Activated CD4-positive, alpha-beta memory T cell treated with anti-CD3 and anti-CD28 coated beads for 36 hours (primary cell): ENCODE measurements at regions not wholly inside any gene's neighbourhood (a gene's known extent, or its start where the extent isn't known, plus 50 kb on each side); places are given as distances from the start of the nearest gene placed in this dataset.
A peak's percentile ranks its signal among the peaks of the same experiment; 100 is the strongest.

Source experiments
- CTCF ChIA-PET: fragments of 350-600 bp; sonication (Branson Sonifier 250); formaldehyde crosslinking; loops from one replicate; lab custom pipeline; 2021; ENCODE audit warnings: antibody characterized with exemption, inconsistent platforms; lab: Charles Lee
- POLR2A ChIA-PET: fragments of 350-600 bp; sonication (Branson Sonifier 250); formaldehyde crosslinking; loops from one replicate; lab custom pipeline; 2021; ENCODE audit warnings: antibody characterized with exemption; lab: Charles Lee
- DNase-seq: peaks from one replicate; pipeline ENCODE4 v3.0.0-alpha.2; 2020
- H3K27ac Mint-ChIP-seq: one replicate; pipeline ENCODE4 v1.8.0; 2021; ENCODE audit warnings: mixed read lengths
- H3K27me3 Mint-ChIP-seq: one replicate; pipeline ENCODE4 v1.8.0; 2021; ENCODE audit warnings: mixed read lengths
- H3K36me3 Mint-ChIP-seq: one replicate; pipeline ENCODE4 v1.8.0; 2021; ENCODE audit warnings: mixed read lengths
- H3K4me1 Mint-ChIP-seq: one replicate; pipeline ENCODE4 v1.8.0; 2021; ENCODE audit warnings: low read depth, mixed read lengths
- H3K4me3 Mint-ChIP-seq: one replicate; pipeline ENCODE4 v1.8.0; 2021; ENCODE audit warnings: mild to moderate bottlenecking, mixed read lengths
- H3K9me3 Mint-ChIP-seq: one replicate; pipeline ENCODE4 v1.8.0; 2021; ENCODE audit warnings: mixed read lengths
- intact Hi-C: fragments of 100-400 bp; cut with micrococcal nuclease; formaldehyde crosslinking; loops from one replicate; pipeline ENCODE4 v1.15.1; 2023

DNA sequence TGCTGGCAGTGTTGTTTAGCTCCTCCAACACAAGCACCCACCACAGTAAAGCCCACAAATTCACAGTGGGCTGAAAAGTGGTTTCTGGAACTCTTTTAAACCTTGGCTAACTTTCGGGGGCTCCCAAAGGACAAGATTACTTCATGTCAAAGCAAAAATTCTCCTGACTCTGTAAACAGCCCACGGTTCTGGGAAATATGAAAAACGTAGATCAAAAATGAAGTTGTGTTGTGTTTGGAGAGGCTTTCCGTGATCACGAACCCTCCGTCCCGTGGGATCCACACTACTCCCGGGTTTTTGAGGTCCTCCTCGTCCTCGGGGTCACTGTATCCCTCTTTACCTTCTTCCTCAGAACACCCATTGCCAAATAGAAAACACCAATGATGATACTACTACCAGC, 159.0 kb upstream of the RUNX1 start:
- POLR2A ChIA-PET, result no interaction called here
- H3K27me3 Mint-ChIP-seq, result peaks cover 2% of the 10 kb centered on the region
- intact Hi-C loops, result no loop called here
- CTCF ChIA-PET, result interaction anchor here (1.7 kb wide), 1 partner anchor 462 kb away, joined by 4 read pairs; no protein-coding TSS in a partner anchor
- no peak for DNase-seq
- peaks cover 36% of the 10 kb centered on the region for H3K4me1 Mint-ChIP-seq
- no peak overlapping the region for H3K4me3 Mint-ChIP-seq
- H3K36me3 Mint-ChIP-seq, result no peaks in the 10 kb centered on the region
- peaks cover 9% of the 10 kb centered on the region for H3K9me3 Mint-ChIP-seq
- no peak overlapping the region for H3K27ac Mint-ChIP-seq

DNA sequence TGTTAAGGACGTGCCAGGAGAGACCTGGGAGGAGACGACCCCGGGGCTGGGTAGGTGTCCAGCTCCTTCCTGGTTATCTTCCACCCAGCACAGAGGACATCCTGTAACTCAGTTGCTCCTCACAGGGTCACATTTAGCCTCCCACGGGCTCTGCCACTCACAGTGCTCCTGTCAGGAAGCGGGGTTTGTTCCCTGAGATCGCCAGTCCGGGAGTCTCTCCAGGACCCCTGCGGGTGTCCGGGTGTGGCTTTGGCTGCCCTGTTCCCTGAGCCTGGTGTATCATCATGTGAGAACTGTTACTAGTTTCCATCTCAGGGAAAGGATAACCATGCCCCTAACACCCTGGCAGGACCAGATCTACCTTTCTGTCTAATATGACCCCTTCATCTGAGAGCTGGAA, 158.2 kb upstream of the RUNX1 start:
- CTCF ChIA-PET, result no interaction called here
- H3K36me3 Mint-ChIP-seq, result no peaks in the 10 kb centered on the region
- H3K9me3 Mint-ChIP-seq, result peaks cover 9% of the 10 kb centered on the region
- intact Hi-C loops, result no loop called here
- H3K27ac Mint-ChIP-seq, result no peak overlapping the region
- H3K4me1 Mint-ChIP-seq, result peaks cover 33% of the 10 kb centered on the region
- POLR2A ChIA-PET, result no interaction called here
- H3K4me3 Mint-ChIP-seq, result no peak overlapping the region
- no peak for DNase-seq
- peaks cover 2% of the 10 kb centered on the region for H3K27me3 Mint-ChIP-seq

DNA sequence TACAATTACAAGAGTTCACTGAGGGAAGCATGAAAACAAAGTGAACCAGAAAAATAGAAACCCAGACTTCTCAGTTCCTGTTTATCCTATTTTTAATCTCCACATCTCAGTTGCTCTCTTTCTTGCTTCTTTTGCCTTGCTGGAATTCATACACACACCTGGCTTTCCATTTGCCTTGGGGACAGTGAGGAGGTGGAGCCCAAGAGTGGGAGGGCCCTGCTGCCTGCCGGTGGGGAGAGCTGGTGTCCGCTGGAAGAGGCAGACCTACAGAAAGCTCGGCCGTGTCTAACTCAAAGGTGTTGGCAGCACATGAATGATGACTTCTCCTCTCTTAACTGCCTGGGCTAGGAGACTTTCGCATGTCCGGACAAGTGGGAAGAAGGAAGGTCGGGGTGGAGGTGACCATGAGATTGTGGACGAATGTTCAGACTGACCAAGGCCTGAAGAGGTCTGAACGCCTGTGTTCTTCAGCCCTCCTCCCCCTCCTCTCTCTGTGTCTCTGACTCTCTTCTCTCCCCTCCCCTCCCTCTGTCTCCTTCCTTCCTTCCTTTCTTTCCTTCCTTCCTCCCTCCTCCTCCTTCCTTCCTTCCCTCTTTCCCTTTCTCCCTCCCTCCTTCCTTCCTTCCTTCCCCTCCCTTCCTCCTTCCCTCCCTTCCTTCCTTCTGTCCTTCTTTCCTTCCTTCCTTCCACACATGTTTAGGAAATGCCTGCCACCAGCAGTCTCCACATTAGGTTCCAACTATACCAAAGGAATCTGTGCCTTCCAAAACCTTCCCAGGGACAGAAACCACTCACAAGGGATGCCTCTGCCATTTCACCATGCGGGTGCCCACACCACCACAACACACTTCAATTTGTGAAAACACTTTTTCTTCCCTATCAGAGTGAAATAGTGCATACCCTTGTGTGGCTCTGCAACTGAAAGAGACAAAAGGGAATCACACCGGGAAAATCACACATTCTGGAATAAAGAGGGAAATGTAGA, 157.3 kb upstream of the RUNX1 start:
- DNase-seq, result no peak
- intact Hi-C loops, result no loop called here
- Mint-ChIP-seq H3K36me3 (no peaks in the 10 kb centered on the region), H3K27ac (no peak overlapping the region), H3K9me3 (peaks cover 9% of the 10 kb centered on the region), H3K27me3 (peaks cover 2% of the 10 kb centered on the region), H3K4me3 (no peak overlapping the region), H3K4me1 (peaks cover 30% of the 10 kb centered on the region)
- POLR2A ChIA-PET, result no interaction called here
- CTCF ChIA-PET, result interaction anchor here (1.5 kb wide), 1 partner anchor 193 kb away, joined by 3 read pairs; no protein-coding TSS in a partner anchor

DNA sequence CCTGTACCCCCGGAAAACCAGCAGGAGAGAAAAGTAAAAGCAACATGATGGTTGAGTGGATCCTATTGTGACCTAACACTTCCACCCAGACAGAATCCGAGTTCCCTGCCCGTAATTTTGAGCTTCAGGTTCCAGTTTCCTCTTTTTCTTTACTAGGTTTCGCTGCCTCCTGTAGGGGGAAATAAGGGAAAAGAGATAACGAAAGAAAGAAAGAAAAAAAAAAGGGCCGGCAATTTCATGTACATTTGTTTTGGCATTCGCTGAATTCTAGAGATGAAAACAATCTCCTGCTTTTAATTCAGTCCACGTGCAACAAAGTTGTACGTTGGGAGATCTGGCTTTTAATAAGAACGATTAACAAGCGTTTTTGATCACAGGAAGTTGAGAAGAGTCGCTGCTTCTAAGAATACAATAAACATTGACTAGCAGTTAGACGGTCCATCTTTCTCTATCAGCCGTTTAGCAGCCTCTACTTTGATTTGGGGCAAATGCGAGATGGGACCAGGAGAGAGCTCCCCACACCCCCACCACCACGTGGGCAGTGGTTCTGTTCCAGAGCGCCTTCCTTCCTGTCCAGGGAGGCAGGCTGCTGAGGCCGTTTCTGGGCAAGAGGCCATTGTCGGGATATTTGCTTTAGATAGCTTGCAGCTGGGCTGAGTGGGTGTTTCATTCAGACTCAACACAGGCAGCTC, 155.9 kb upstream of the RUNX1 start:
- H3K27me3 Mint-ChIP-seq, result peaks cover 2% of the 10 kb centered on the region
- peak overlapping the region; percentile 54 for H3K4me3 Mint-ChIP-seq
- peaks cover 3% of the 10 kb centered on the region for H3K9me3 Mint-ChIP-seq
- ChIA-PET CTCF (interaction anchor here (0.8 to 1.5 kb wide), 3 partner anchors 10 to 195 kb away, joined by 3 read pairs; no protein-coding TSS in a partner anchor), POLR2A (interaction anchor here (0.6 kb wide), 1 partner anchor 141 kb away, joined by 3 read pairs; no protein-coding TSS in a partner anchor)
- intact Hi-C loops, result loop anchor here (2.0 kb wide), 1 partner anchor 18 kb away; no protein-coding TSS in a partner anchor
- peak overlapping the region; percentile 38 for H3K27ac Mint-ChIP-seq
- peaks cover 30% of the 10 kb centered on the region for H3K4me1 Mint-ChIP-seq
- H3K36me3 Mint-ChIP-seq, result no peaks in the 10 kb centered on the region
- no peak for DNase-seq

DNA sequence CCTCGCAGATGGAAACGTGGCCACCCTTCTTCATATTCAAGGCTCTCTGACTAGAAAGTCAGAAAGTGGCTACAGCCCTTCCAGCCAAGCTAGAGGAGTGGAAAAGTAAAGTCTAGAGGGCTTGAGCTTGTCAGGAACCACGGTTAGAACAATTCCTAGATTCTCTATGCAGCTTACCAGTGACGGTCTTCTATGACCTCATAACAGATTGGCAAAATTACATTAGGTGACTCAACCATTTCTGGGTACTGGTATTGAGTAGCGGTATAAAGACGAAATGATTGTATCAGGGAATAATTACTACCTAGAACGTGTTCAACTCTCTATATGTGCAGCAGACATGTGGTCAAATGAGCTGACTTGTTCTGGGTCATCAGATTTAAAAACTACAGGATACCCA, 155.0 kb upstream of the RUNX1 start:
- Mint-ChIP-seq H3K36me3 (no peaks in the 10 kb centered on the region), H3K27ac (no peak overlapping the region), H3K27me3 (peaks cover 2% of the 10 kb centered on the region), H3K4me3 (no peak overlapping the region), H3K9me3 (no peaks in the 10 kb centered on the region), H3K4me1 (peaks cover 34% of the 10 kb centered on the region)
- DNase-seq, result no peak
- ChIA-PET POLR2A (interaction anchor here (0.5 kb wide), 1 partner anchor 56 kb away, joined by 4 read pairs; no protein-coding TSS in a partner anchor), CTCF (interaction anchor here (1.1 kb wide), 1 partner anchor 314 kb away, joined by 3 read pairs; no protein-coding TSS in a partner anchor)
- intact Hi-C loops, result loop anchor here (2.0 kb wide), 1 partner anchor 19 kb away; no protein-coding TSS in a partner anchor

DNA sequence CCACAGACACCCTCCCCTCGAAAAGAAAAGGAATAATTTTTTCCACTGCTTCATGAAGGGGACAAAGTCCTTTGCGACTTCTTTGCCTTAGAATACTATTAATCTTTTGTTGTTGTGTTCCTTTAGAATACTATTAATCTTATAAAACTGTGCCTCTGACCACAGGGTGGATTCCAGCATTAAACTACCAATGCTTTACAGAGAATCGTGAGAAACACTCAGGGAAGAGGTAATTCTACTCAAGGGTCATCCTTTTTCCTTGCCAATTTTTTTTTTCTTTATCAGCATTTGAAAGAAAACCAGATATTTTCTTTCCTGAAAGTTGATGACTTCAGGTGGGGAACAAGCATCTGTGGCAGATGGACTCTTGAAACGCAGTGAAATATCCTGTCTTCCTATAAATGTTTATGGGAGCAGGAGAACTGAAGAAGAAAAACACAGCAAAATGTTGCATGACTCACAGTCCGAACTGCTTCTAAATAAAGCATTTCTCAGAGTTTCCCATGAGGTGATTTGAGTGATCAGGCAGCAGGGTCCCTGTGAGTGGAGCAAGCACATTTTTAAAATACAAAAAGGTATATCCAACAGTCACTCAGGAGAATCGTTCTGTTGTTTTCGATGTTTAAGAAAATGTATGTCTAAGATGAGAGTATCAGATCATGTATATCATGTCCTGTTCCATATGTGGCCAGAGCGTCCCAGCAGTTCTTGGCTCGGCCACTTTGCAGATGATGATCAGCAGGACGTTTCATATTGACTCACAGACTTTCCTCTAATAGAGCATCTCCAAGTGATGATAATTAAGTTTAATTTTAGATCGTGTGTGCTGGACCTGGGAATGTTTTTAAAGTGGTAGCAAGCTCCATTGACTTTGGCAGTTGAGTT, 154.2 kb upstream of the RUNX1 start:
- POLR2A ChIA-PET, result no interaction called here
- no peak for DNase-seq
- Mint-ChIP-seq H3K9me3 (no peaks in the 10 kb centered on the region), H3K4me3 (no peak overlapping the region), H3K4me1 (peaks cover 39% of the 10 kb centered on the region), H3K27ac (no peak overlapping the region), H3K36me3 (no peaks in the 10 kb centered on the region), H3K27me3 (peaks cover 2% of the 10 kb centered on the region)
- intact Hi-C loops, result no loop called here
- CTCF ChIA-PET, result interaction anchor here (1.1 kb wide), 1 partner anchor 314 kb away, joined by 3 read pairs; no protein-coding TSS in a partner anchor

DNA sequence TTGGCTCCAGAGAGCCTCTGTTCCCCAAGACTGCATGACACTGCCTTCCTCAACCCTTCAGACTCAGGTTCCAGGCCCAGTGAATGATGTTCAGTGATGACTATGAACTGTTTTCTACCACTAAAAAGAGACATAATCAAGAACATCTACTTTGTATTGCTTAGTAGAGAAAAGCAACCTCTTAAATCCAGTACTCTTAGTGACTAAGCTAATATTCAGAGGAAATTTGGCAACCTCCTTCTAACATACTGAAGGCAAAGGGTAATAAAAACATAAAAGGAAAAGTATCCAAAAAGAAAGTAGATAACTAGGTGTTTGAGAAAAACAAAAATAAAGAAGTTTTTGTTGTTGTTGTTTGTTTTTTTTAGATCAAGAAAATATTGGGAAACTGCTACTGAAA, 153.3 kb upstream of the RUNX1 start:
- Mint-ChIP-seq H3K36me3 (no peaks in the 10 kb centered on the region), H3K4me1 (peaks cover 47% of the 10 kb centered on the region), H3K4me3 (no peak overlapping the region), H3K9me3 (no peaks in the 10 kb centered on the region), H3K27ac (peak overlapping the region; percentile 6), H3K27me3 (peaks cover 2% of the 10 kb centered on the region)
- ChIA-PET CTCF (interaction anchor here (0.6 kb wide), 1 partner anchor 44 kb away, joined by 3 read pairs; no protein-coding TSS in a partner anchor), POLR2A (no interaction called here)
- intact Hi-C loops, result no loop called here
- DNase-seq, result no peak

DNA sequence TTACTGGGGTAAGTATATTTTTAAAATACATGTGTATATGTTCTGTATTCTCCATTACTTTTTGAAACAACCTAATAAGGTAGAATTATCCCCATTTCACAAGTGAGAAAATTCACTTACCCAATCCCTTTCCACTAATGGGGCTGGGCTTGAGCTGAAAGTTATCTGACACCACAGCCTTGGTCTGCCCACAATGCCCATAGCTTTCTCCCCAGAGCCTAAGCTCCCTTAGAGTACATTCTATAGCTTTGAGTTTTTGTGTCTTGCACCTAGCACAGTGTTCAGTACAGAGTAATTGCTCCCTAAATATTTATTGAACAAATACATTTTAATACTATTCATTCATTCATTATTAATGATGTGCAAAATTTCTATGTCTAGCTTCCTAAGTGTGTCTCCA, 152.7 kb upstream of the RUNX1 start:
- intact Hi-C loops, result no loop called here
- POLR2A ChIA-PET, result no interaction called here
- DNase-seq, result no peak
- Mint-ChIP-seq H3K4me3 (no peak overlapping the region), H3K27ac (no peak overlapping the region), H3K36me3 (no peaks in the 10 kb centered on the region), H3K27me3 (peaks cover 4% of the 10 kb centered on the region), H3K4me1 (peaks cover 50% of the 10 kb centered on the region), H3K9me3 (peaks cover 4% of the 10 kb centered on the region)
- CTCF ChIA-PET, result interaction anchor here (0.6 kb wide), 1 partner anchor 45 kb away, joined by 3 read pairs; no protein-coding TSS in a partner anchor

DNA sequence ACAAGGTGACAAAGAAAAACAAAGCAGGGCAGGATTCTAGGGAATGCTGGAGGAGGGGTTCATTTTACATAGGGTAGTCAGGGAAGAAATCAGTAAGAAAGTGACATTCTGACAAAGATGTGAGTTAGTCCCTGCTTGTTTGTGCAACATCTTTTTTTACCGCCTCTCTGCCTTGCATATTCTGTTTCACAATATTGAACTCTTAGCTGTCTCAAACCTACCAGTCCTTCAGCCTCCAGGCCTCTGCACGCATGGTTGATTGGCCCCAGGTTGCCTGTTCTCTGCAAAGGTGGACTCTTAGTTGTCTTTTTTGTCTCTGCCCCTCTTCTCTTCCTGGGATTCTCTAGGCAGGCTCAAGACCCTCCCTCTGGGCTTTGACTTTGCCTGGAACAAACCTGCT, 152.2 kb upstream of the RUNX1 start:
- H3K4me3 Mint-ChIP-seq, result no peak overlapping the region
- H3K9me3 Mint-ChIP-seq, result peaks cover 4% of the 10 kb centered on the region
- POLR2A ChIA-PET, result no interaction called here
- H3K36me3 Mint-ChIP-seq, result no peaks in the 10 kb centered on the region
- peaks cover 49% of the 10 kb centered on the region for H3K4me1 Mint-ChIP-seq
- peaks cover 2% of the 10 kb centered on the region for H3K27me3 Mint-ChIP-seq
- intact Hi-C loops, result no loop called here
- no peak for DNase-seq
- H3K27ac Mint-ChIP-seq, result no peak overlapping the region
- CTCF ChIA-PET, result no interaction called here

DNA sequence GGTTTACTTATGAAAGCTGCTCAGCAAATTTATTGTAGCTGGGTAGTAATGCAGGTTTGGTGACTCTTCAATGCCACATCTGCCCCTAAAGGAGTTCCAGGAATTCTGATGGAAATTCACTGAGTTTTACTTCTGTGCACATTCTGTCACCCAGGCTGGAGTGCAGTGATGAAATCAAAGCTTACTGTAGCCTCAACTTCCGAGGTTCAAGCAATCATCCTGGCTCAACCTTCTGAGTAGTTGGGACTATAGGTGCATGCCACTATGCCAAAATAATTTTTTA, 150.6 kb upstream of the RUNX1 start:
- no peak overlapping the region for H3K27ac Mint-ChIP-seq
- H3K4me1 Mint-ChIP-seq, result peaks cover 39% of the 10 kb centered on the region
- DNase-seq, result no peak
- CTCF ChIA-PET, result no interaction called here
- no peaks in the 10 kb centered on the region for H3K36me3 Mint-ChIP-seq
- POLR2A ChIA-PET, result no interaction called here
- intact Hi-C loops, result no loop called here
- H3K27me3 Mint-ChIP-seq, result peaks cover 2% of the 10 kb centered on the region
- H3K4me3 Mint-ChIP-seq, result no peak overlapping the region
- peaks cover 4% of the 10 kb centered on the region for H3K9me3 Mint-ChIP-seq

DNA sequence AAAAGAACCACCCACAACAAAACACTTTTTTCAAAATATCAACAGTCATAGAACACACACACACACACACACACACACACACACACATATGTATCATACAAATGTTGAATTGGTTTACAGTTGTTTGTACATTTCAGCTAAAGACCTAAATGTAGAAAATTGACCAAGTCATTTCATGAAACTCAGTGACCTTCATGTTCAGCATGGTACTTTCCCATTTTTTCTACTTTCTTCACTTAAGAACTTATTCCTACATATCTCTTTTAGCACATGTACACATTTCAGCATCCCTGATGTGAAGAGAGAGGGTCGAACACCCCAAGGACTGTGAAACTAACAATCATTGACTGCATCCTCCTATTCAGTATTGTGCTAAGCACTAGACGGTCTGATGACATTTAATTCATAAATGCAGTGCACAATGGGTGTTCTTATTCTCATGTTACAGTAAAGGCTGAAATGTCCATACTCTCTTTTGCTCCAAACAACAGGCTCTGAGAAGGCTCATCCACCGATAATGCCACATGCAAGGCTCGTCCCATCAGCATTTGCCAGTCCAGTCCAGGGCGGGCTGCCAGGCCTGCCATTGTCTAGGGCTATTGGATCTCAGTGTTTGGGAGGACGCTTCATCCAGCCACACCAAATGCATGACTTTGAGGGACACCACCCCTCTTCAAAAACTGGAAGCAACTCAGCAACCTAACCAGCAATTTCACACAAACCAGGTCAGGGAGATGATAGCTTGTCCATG, 150.1 kb upstream of the RUNX1 start:
- Mint-ChIP-seq H3K4me3 (no peak overlapping the region), H3K27ac (no peak overlapping the region), H3K27me3 (peaks cover 2% of the 10 kb centered on the region), H3K9me3 (peaks cover 4% of the 10 kb centered on the region), H3K36me3 (no peaks in the 10 kb centered on the region), H3K4me1 (peaks cover 37% of the 10 kb centered on the region)
- intact Hi-C loops, result no loop called here
- ChIA-PET CTCF (no interaction called here), POLR2A (no interaction called here)
- no peak for DNase-seq
